Ovary (tissue), 3 donors: ENCODE measurements at regions not wholly inside any gene's neighbourhood (a gene's known extent, or its start where the extent isn't known, plus 50 kb on each side); places are given as distances from the start of the nearest gene placed in this dataset.

Experiments
- CTCF ChIP-seq, 3 donors: fragments of 450-650 bp in 2 of 3; fragments of 200-600 bp in 1 of 3; IDR thresholded peaks; one replicate each; pipeline versions ENCODE4 v1.5.1 to v1.8.0; 2016 to 2022; ENCODE audit warnings: antibody characterized with exemption in 3 of 3, mild to moderate bottlenecking in 1 of 3
- EP300 ChIP-seq: sonication (generic); formaldehyde crosslinking; IDR thresholded peaks from one replicate; pipeline ENCODE4 v1.6.1; 2017; ENCODE audit warnings: antibody characterized with exemption
- POLR2A ChIP-seq: fragments of 450-650 bp; IDR thresholded peaks from one replicate; pipeline ENCODE4 v1.6.1; 2017; ENCODE audit warnings: antibody characterized with exemption, mild to moderate bottlenecking, moderate library complexity
- donor health status: DM: no; HTN: no; CAD: no.

- TF ChIP-seq CTCF (IDR thresholded peaks at IDR 0.05) (no peak), POLR2A (no peak), EP300 (no peak)
These were observed 114.9 kb upstream of the SMIM31 start for GRCh38 chr4:164639001-164639400.
